Panc1 (cell line): ENCODE measurements at regions not wholly inside any gene's neighbourhood (a gene's known extent, or its start where the extent isn't known, plus 50 kb on each side); places are given as distances from the start of the nearest gene placed in this dataset.

Experiments used
- ATAC-seq: fragments of 200-7000 bp; cut with Tn5 transposase; 2 replicates; pipeline ENCODE4 v1.9.1; 2020; ENCODE audit warnings: mild to moderate bottlenecking, moderate library complexity
- BruUV-seq: library from RNA; stranded (reverse); fragments of 400-500 nt; replicated peaks from 2 replicates; lab custom pipeline; 2021; lab: Mats Ljungman, UMichigan
- CTCF ChIA-PET: fragments of 300-600 bp; sonication (Branson Sonifier 250); formaldehyde crosslinking; loops from one replicate; lab custom pipeline; 2022; ENCODE audit warnings: antibody characterized with exemption; lab: Charles Lee
- POLR2A ChIA-PET: fragments of 300-600 bp; sonication (Branson Sonifier 250); formaldehyde crosslinking; loops from one replicate; lab custom pipeline; 2022; ENCODE audit warnings: antibody characterized with exemption; lab: Charles Lee
- DNase-seq: peaks from one replicate; pipeline ENCODE4 v3.0.0-alpha.2; 2010; ENCODE audit warnings: low read depth, low spot score
- H3K27ac ChIP-seq: 2 replicates; pipeline ENCODE4 v1.5.1; 2011; ENCODE audit warnings: mild to moderate bottlenecking, low read length, inconsistent platforms
- H3K27me3 ChIP-seq: fragments of 200-500 bp; sonication (Bioruptor generic); 2 replicates; pipeline ENCODE4 v1.6.0; 2014; ENCODE audit warnings: low read length, inconsistent platforms; ENCODE audit not compliant: control insufficient read depth, insufficient read depth
- H3K36me3 ChIP-seq: fragments of 200-500 bp; sonication (Bioruptor generic); 2 replicates; pipeline ENCODE4 v1.5.1; 2014; ENCODE audit warnings: inconsistent platforms, mild to moderate bottlenecking, low read length, moderate library complexity; ENCODE audit not compliant: control insufficient read depth, insufficient read depth
- H3K4me1 ChIP-seq: 2 replicates; pipeline ENCODE4 v1.5.1; 2011; ENCODE audit warnings: inconsistent platforms, mild to moderate bottlenecking, low read length, moderate library complexity; ENCODE audit not compliant: control insufficient read depth, insufficient read depth
- H3K4me3 ChIP-seq, 2 experiments: 2 replicates each; pipeline ENCODE4 v1.5.1; 2011 to 2012; ENCODE audit warnings: low read depth in 2 of 2, low read length in 2 of 2, mild to moderate bottlenecking in 2 of 2, inconsistent platforms in 1 of 2, moderate library complexity in 1 of 2
- H3K9me3 ChIP-seq: fragments of 200-500 bp; sonication (Bioruptor generic); 2 replicates; pipeline ENCODE4 v1.5.1; 2014; ENCODE audit warnings: low read depth, mild to moderate bottlenecking, inconsistent platforms, low read length, moderate library complexity; ENCODE audit not compliant: control insufficient read depth, insufficient read depth
- CTCF ChIP-seq: fragments of 450-650 bp; IDR thresholded peaks from 2 replicates; pipeline ENCODE4 v1.5.1; 2017; ENCODE audit warnings: mild to moderate bottlenecking
- POLR2AphosphoS5 ChIP-seq: IDR thresholded peaks from 2 replicates; pipeline ENCODE4 v1.6.1; 2012; ENCODE audit warnings: mild to moderate bottlenecking, low read depth, low read length, moderate library complexity
- REST ChIP-seq, 2 experiments: IDR thresholded peaks; 2 replicates each; pipeline ENCODE4 v1.6.1; 2011 to 2012; ENCODE audit warnings: low read depth in 2 of 2, control low read depth in 1 of 2, low read length in 1 of 2, mild to moderate bottlenecking in 1 of 2, moderate library complexity in 1 of 2; ENCODE audit not compliant: insufficient read depth in 1 of 2
- SIN3A ChIP-seq: IDR thresholded peaks from 2 replicates; pipeline ENCODE4 v1.6.1; 2012; ENCODE audit warnings: low read depth, mild to moderate bottlenecking, low read length, moderate library complexity, borderline replicate concordance; ENCODE audit not compliant: insufficient read depth
- TCF7L2 ChIP-seq: IDR thresholded peaks from 2 replicates; pipeline ENCODE4 v1.6.1; 2011; ENCODE audit warnings: mild to moderate bottlenecking, low read depth, low read length, inconsistent platforms
- in situ Hi-C: cut with HindIII; loops from 2 replicates; pipeline ENCODE4 v1.10.0; 2016; ENCODE audit warnings: low sequenced_read_pairs, low pct_unique_long_range_greater_than_20kb
- intact Hi-C: fragments of 100-400 bp; cut with micrococcal nuclease; formaldehyde crosslinking; loops from one replicate; pipeline ENCODE4 v1.10.0; 2022; ENCODE audit not compliant: unreplicated experiment

DNA sequence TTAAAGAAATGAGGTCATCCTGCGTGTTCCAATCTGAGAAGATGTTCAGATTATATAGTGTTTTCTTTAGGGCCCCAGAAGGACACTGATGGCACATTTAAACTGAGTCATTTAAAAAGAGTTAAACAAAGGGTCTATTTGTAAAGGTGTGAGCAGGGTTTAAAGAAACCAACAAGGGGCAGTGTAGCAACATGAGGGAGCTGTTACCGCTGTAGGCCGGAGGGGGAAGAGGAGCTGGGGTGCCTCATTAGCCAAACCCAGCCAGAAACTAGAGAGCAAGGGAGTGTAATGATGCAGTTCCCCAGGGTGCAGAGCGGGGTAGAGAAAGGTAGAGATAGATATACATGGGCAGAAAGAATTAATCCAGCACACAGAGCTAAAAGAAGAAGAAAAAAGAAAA lies 160.4 kb downstream of the TBX5 start:
- DNase-seq (no peak), ATAC-seq (no peak)
- no TSS peak for BruUV-seq
- CTCF ChIA-PET, result no interaction called here
- no peak overlapping the region for H3K4me3 ChIP-seq
- intact Hi-C loops (no loop called here), in situ Hi-C loops (no loop called here)
- no peaks in the 10 kb centered on the region for H3K36me3 ChIP-seq
- no peak overlapping the region for H3K27ac ChIP-seq
- POLR2A ChIA-PET, result no interaction called here
- H3K27me3 ChIP-seq, result no peaks in the 10 kb centered on the region; the same call in 1 of the 2 replicates
- no peaks in the 10 kb centered on the region for H3K9me3 ChIP-seq
- TF ChIP-seq POLR2AphosphoS5 (no peak), TCF7L2 (no peak), SIN3A (no peak), CTCF (no peak), REST (IDR thresholded peaks at IDR 0.05; ENCODE audit: insufficient read depth in 1 of 2, low read depth in 2 of 2, low read length in 1 of 2) (no peak)
- H3K4me1 ChIP-seq, result no peaks in the 10 kb centered on the region

- Histone ChIP-seq H3K36me3 (no peaks in the 10 kb centered on the region), H3K4me3 (no peak overlapping the region), H3K27ac (no peak overlapping the region), H3K9me3 (no peaks in the 10 kb centered on the region), H3K27me3 (peaks cover 3% of the 10 kb centered on the region; the same call in 1 of the 2 replicates), H3K4me1 (no peaks in the 10 kb centered on the region)
- ATAC-seq (no peak), DNase-seq (no peak)
- in situ Hi-C loops (no loop called here), intact Hi-C loops (no loop called here)
- CTCF ChIA-PET, result no interaction called here
- POLR2A ChIA-PET, result no interaction called here
- no TSS peak for BruUV-seq
- no peak for TF ChIP-seq REST (IDR thresholded peaks at IDR 0.05; ENCODE audit: insufficient read depth in 1 of 2, low read depth in 2 of 2, low read length in 1 of 2)
- TF ChIP-seq POLR2AphosphoS5, result no peak
- TF ChIP-seq CTCF, result no peak
- TF ChIP-seq TCF7L2, result no peak
- no peak for TF ChIP-seq SIN3A
Measured at GRCh38 chr12:114241973-114242434, 163.9 kb downstream of the TBX5 start.
